Gastrocnemius medialis (tissue), 4 donors: ENCODE measurements at regions not wholly inside any gene's neighbourhood (a gene's known extent, or its start where the extent isn't known, plus 50 kb on each side); places are given as distances from the start of the nearest gene placed in this dataset.

Experiments
- ATAC-seq, 2 donors: fragments of 150-250 bp; one replicate each; pipeline ENCODE4 v1.9.1; 2016
- DNase-seq, 2 donors: peaks; one replicate each; pipeline ENCODE4 v3.0.0-alpha.2; 2019
- H3K27ac ChIP-seq, 4 donors: fragments of 200-600 bp; sonication (generic); 1 replicate in 1 of 4; 2 replicates in 3 of 4; pipeline ENCODE4 v1.5.1; 2016 to 2018; ENCODE audit warnings: mild to moderate bottlenecking in 2 of 4, moderate library complexity in 1 of 4
- H3K27me3 ChIP-seq, 3 donors: fragments of 200-600 bp; sonication (generic) in 2 of 3; 1 replicate in 1 of 3; 2 replicates in 2 of 3; pipeline versions ENCODE4 v1.5.1 to v1.6.0; 2016 to 2019; ENCODE audit warnings: mild to moderate bottlenecking in 1 of 3, moderate library complexity in 1 of 3
- H3K36me3 ChIP-seq, 2 donors: fragments of 200-600 bp; sonication (generic) in 1 of 2; one replicate each; pipeline ENCODE4 v1.5.1; 2017 to 2018
- H3K4me1 ChIP-seq, 2 donors: fragments of 200-600 bp; sonication (generic) in 1 of 2; one replicate each; pipeline ENCODE4 v1.5.1; 2016 to 2017; ENCODE audit warnings: mild to moderate bottlenecking in 2 of 2
- H3K4me3 ChIP-seq, 4 donors: fragments of 200-600 bp; sonication (generic) in 3 of 4; 1 replicate in 1 of 4; 2 replicates in 3 of 4; pipeline ENCODE4 v1.5.1; 2016 to 2019; ENCODE audit warnings: mild to moderate bottlenecking in 2 of 4
- H3K9me3 ChIP-seq, 3 donors: fragments of 200-600 bp; sonication (generic) in 2 of 3; 1 replicate in 1 of 3; 2 replicates in 2 of 3; pipeline ENCODE4 v1.5.1; 2016 to 2019
- CTCF ChIP-seq, 5 experiments: fragments of 450-650 bp in 3 of 5; fragments of 200-600 bp in 2 of 5; sonication (generic) in 2 of 5; IDR thresholded peaks in 4 of 5; conservative IDR thresholded peaks in 1 of 5; 1 replicate in 4 of 5; 2 replicates in 1 of 5; pipeline ENCODE4 v1.5.1; 2016 to 2019; ENCODE audit warnings: antibody characterized with exemption in 5 of 5, mild to moderate bottlenecking in 3 of 5, moderate library complexity in 3 of 5
- POLR2A ChIP-seq, 2 donors: fragments of 450-650 bp; IDR thresholded peaks; one replicate each; pipeline ENCODE4 v1.6.1; 2017; ENCODE audit warnings: antibody characterized with exemption in 2 of 2, mild to moderate bottlenecking in 2 of 2, moderate library complexity in 2 of 2
- in situ Hi-C, 4 donors: fragments of 200-750 bp; cut with MboI; loops; one replicate each; pipeline versions ENCODE4 v1.15.0 to v1.8.0; 2017; ENCODE audit warnings: low sequenced_read_pairs in 4 of 4
- intact Hi-C: fragments of 100-400 bp; cut with DNase I; formaldehyde crosslinking; loops from one replicate; pipeline ENCODE4 v1.15.1; 2023; ENCODE audit warnings: low total_unique reads

- Histone ChIP-seq H3K9me3 (no peaks in the 10 kb centered on the region), H3K27me3 (no peaks in the 10 kb centered on the region), H3K4me3 (no peak overlapping the region), H3K36me3 (no peaks in the 10 kb centered on the region), H3K4me1 (peaks cover 0 to 4% of the 10 kb centered on the region in 2 donors), H3K27ac (peak overlapping the region in 3 of 4 donors; percentile 15 to 59 (median 51))
- ATAC-seq (peak; percentile 50 to 60), DNase-seq (peak; percentile 26 to 42)
- no peak for TF ChIP-seq CTCF (IDR thresholded peaks at IDR 0.05 in 4 of 5, conservative IDR thresholded peaks at IDR 0.05 in 1 of 5)
- intact Hi-C loops, result no loop called here
- in situ Hi-C loops, result no loop called here
Observed at GRCh38 chr15:70400766-70401541, 303.2 kb upstream of the TLE3 start.

- Histone ChIP-seq H3K36me3 (no peaks in the 10 kb centered on the region), H3K4me3 (no peak overlapping the region), H3K27me3 (no peaks in the 10 kb centered on the region), H3K4me1 (peaks cover 0 to 4% of the 10 kb centered on the region in 2 donors), H3K9me3 (no peaks in the 10 kb centered on the region), H3K27ac (no peak overlapping the region)
- DNase-seq (no peak), ATAC-seq (no peak)
- intact Hi-C loops (no loop called here), in situ Hi-C loops (no loop called here)
- TF ChIP-seq POLR2A (IDR thresholded peaks at IDR 0.05), result no peak
- TF ChIP-seq CTCF (IDR thresholded peaks at IDR 0.05 in 4 of 5, conservative IDR thresholded peaks at IDR 0.05 in 1 of 5), result no peak
Observed at GRCh38 chr15:70399204-70399603, 301.5 kb upstream of the TLE3 start.

- Histone ChIP-seq H3K27ac (no peak overlapping the region), H3K27me3 (no peaks in the 10 kb centered on the region), H3K36me3 (no peaks in the 10 kb centered on the region), H3K9me3 (no peaks in the 10 kb centered on the region), H3K4me1 (peaks cover 0 to 4% of the 10 kb centered on the region in 2 donors), H3K4me3 (no peak overlapping the region)
- no peak for ATAC-seq
- TF ChIP-seq POLR2A (IDR thresholded peaks at IDR 0.05), result no peak
- TF ChIP-seq CTCF (IDR thresholded peaks at IDR 0.05 in 4 of 5, conservative IDR thresholded peaks at IDR 0.05 in 1 of 5), result no peak
- no peak for DNase-seq
- intact Hi-C loops, result no loop called here
- in situ Hi-C loops, result no loop called here
Observed at GRCh38 chr15:70398694-70399093, 301.0 kb upstream of the TLE3 start.

GRCh38 chr15:70396807-70397206 lies 299.1 kb upstream of the TLE3 start:
- intact Hi-C loops, result no loop called here
- DNase-seq (no peak), ATAC-seq (no peak)
- Histone ChIP-seq H3K27ac (no peak overlapping the region), H3K4me3 (no peak overlapping the region), H3K4me1 (peaks cover 0 to under 1% of the 10 kb centered on the region in 2 donors), H3K9me3 (no peaks in the 10 kb centered on the region), H3K36me3 (no peaks in the 10 kb centered on the region), H3K27me3 (no peaks in the 10 kb centered on the region)
- in situ Hi-C loops, result no loop called here
- no peak for TF ChIP-seq POLR2A (IDR thresholded peaks at IDR 0.05)
- TF ChIP-seq CTCF (IDR thresholded peaks at IDR 0.05 in 4 of 5, conservative IDR thresholded peaks at IDR 0.05 in 1 of 5), result no peak

GRCh38 chr15:70395164-70395563 lies 297.4 kb upstream of the TLE3 start:
- H3K36me3 ChIP-seq, result no peaks in the 10 kb centered on the region
- in situ Hi-C loops (no loop called here), intact Hi-C loops (no loop called here)
- no peaks in the 10 kb centered on the region for H3K27me3 ChIP-seq
- TF ChIP-seq CTCF (IDR thresholded peaks at IDR 0.05 in 4 of 5, conservative IDR thresholded peaks at IDR 0.05 in 1 of 5), result no peak
- TF ChIP-seq POLR2A (IDR thresholded peaks at IDR 0.05), result no peak
- no peaks in the 10 kb centered on the region for H3K9me3 ChIP-seq
- DNase-seq, result no peak
- H3K4me1 ChIP-seq, result no peaks in the 10 kb centered on the region
- no peak overlapping the region for H3K4me3 ChIP-seq
- no peak overlapping the region for H3K27ac ChIP-seq
- ATAC-seq, result no peak
